CD4-positive, alpha-beta T cell (primary cell): ENCODE measurements at regions not wholly inside any gene's neighbourhood (a gene's known extent, or its start where the extent isn't known, plus 50 kb on each side); places are given as distances from the start of the nearest gene placed in this dataset.

Source experiments
- ATAC-seq: fragments of 200-7000 bp; cut with Tn5 transposase; one replicate; pipeline ENCODE4 v1.10.0; 2022; ENCODE audit warnings: mild to moderate bottlenecking; ENCODE audit not compliant: poor library complexity
- CTCF ChIA-PET: fragments of 350-600 bp; sonication (Branson Sonifier 250); formaldehyde crosslinking; loops from one replicate; lab custom pipeline; 2021; ENCODE audit warnings: antibody characterized with exemption, inconsistent platforms; lab: Charles Lee
- POLR2A ChIA-PET: fragments of 350-600 bp; sonication (Branson Sonifier 250); formaldehyde crosslinking; loops from one replicate; lab custom pipeline; 2021; ENCODE audit warnings: antibody characterized with exemption, inconsistent platforms; lab: Charles Lee
- DNase-seq, 14 experiments: peaks; one replicate each; pipeline ENCODE4 v3.0.0-alpha.2; 2013 to 2020; ENCODE audit warnings: mixed read lengths in 2 of 14
- H3K27ac ChIP-seq, 2 donors: one replicate each; pipeline versions ENCODE4 v1.5.1 to v1.7.0; 2013; ENCODE audit warnings: low read length in 2 of 2, low read depth in 1 of 2, mild to moderate bottlenecking in 1 of 2
- H3K27me3 ChIP-seq, 2 experiments: 1 replicate in 1 of 2; 2 replicates in 1 of 2; pipeline versions ENCODE4 v1.6.1 to v1.7.0; 2013; ENCODE audit warnings: low read length in 2 of 2, control low read depth in 1 of 2, mild to moderate bottlenecking in 1 of 2, moderate library complexity in 1 of 2; ENCODE audit not compliant: insufficient read depth in 2 of 2, control insufficient read depth in 1 of 2
- H3K36me3 ChIP-seq: one replicate; pipeline ENCODE4 v1.6.1; 2013; ENCODE audit warnings: low read length, control low read depth; ENCODE audit not compliant: insufficient read depth
- H3K4me1 ChIP-seq: one replicate; pipeline ENCODE4 v1.6.1; 2013; ENCODE audit warnings: low read length, control low read depth; ENCODE audit not compliant: insufficient read depth
- H3K4me3 ChIP-seq: one replicate; pipeline ENCODE4 v1.5.1; 2013; ENCODE audit warnings: mild to moderate bottlenecking, low read length, moderate library complexity
- H3K9me3 ChIP-seq, 2 experiments: 1 replicate in 1 of 2; 2 replicates in 1 of 2; pipeline versions ENCODE4 v1.6.1 to v1.7.0; 2013; ENCODE audit warnings: low read length in 2 of 2, mild to moderate bottlenecking in 2 of 2, control low read depth in 1 of 2, moderate library complexity in 1 of 2; ENCODE audit not compliant: control insufficient read depth in 1 of 2, insufficient read depth in 1 of 2
- H3K27ac Mint-ChIP-seq: one replicate; pipeline ENCODE4 v1.8.0; 2020; ENCODE audit warnings: mixed read lengths
- H3K27me3 Mint-ChIP-seq: one replicate; pipeline ENCODE4 v1.8.0; 2021; ENCODE audit warnings: mixed read lengths
- H3K36me3 Mint-ChIP-seq: one replicate; pipeline ENCODE4 v1.8.0; 2021; ENCODE audit warnings: low read depth, mixed read lengths
- H3K4me1 Mint-ChIP-seq: one replicate; pipeline ENCODE4 v1.8.0; 2021; ENCODE audit warnings: low read depth, mixed read lengths
- H3K4me3 Mint-ChIP-seq: one replicate; pipeline ENCODE4 v1.8.0; 2020; ENCODE audit warnings: mild to moderate bottlenecking, mixed read lengths
- H3K9me3 Mint-ChIP-seq: one replicate; pipeline ENCODE4 v1.8.0; 2020; ENCODE audit warnings: mixed read lengths
- CTCF ChIP-seq: fragments of 200-600 bp; IDR thresholded peaks from one replicate; pipeline ENCODE4 v1.8.0; 2022; ENCODE audit warnings: antibody characterized with exemption, mild to moderate bottlenecking
- intact Hi-C, 2 experiments: fragments of 100-400 bp; cut with DNase I in 1 of 2; cut with micrococcal nuclease in 1 of 2; formaldehyde crosslinking; loops; one replicate each; pipeline versions ENCODE4 v1.15.1 to v1.9.0; 2023 to 2025; cut with DNase I, micrococcal nuclease

DNA sequence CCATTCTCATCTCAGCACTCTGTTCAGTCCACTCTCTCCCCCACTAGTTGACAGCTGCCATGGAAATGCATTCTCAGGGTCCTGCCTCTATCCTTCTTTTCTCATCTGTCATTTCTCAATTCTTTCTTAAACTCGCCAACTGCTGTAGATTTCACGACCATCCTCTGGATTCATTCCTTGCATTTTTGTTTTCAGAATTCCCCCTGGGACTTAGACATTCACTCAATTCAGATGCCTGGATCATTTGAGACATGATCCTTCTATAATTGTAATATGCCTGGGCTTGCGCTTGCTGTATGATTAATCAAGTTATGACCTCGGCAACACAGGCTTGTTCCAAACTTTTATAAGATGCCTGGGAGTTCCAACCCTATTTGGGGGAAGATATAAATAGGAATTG is 104.5 kb downstream of the RAB11FIP2 start:
- ChIA-PET CTCF (no interaction called here), POLR2A (no interaction called here)
- no peak overlapping the region for H3K4me3 ChIP-seq
- DNase-seq (no peak), ATAC-seq (no peak)
- Mint-ChIP-seq H3K36me3 (no peaks in the 10 kb centered on the region), H3K27me3 (no peaks in the 10 kb centered on the region), H3K4me3 (no peak overlapping the region), H3K4me1 (no peaks in the 10 kb centered on the region), H3K9me3 (no peaks in the 10 kb centered on the region), H3K27ac (no peak overlapping the region)
- no peak for TF ChIP-seq CTCF
- no peaks in the 10 kb centered on the region for H3K27me3 ChIP-seq
- H3K4me1 ChIP-seq, result no peaks in the 10 kb centered on the region
- no peaks in the 10 kb centered on the region for H3K9me3 ChIP-seq
- no peaks in the 10 kb centered on the region for H3K36me3 ChIP-seq
- no peak overlapping the region for H3K27ac ChIP-seq
- intact Hi-C loops, result no loop called here

DNA sequence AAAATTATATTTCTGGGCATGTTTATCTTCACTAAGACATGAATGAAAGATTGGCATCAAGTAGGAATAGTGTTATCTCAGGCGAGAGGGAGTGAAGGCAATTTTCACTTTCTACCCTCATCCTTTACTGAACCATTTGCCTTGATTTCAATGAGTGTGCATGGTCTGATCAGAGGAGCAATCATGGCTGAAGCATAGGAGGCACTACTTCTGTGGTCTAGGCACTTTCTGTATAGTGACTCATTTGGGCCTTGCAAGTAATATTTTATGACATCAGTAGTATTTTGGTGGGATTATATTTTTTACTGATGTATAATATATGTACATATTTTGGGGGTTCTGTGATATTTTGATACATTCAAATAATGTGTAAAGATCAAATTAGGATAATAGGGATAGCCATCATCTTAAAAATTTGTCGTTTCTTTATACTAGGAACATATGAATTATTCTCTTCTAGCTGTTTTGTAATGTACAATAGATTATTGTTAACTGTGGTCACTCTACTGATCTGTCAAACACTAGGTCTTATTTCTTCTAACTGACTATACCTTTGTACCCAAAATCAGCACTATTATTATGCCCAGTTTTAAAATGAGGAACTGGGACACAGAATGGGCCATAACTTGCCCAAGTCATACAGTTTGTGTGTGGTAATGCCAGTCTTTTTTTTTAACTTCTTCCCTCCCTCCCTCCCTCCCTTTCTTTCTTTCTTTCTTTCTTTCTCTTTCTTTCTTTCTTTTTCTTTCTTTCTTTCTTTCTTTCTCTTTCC is 101.9 kb downstream of the RAB11FIP2 start:
- no peaks in the 10 kb centered on the region for H3K4me1 ChIP-seq
- H3K27me3 Mint-ChIP-seq, result peaks cover 4% of the 10 kb centered on the region
- ChIA-PET CTCF (interaction anchor here (0.7 kb wide), 1 partner anchor 538 kb away, joined by 3 read pairs; no protein-coding TSS in a partner anchor), POLR2A (no interaction called here)
- no peak for DNase-seq
- no peak overlapping the region for H3K27ac ChIP-seq
- no peaks in the 10 kb centered on the region for H3K36me3 Mint-ChIP-seq
- no peak overlapping the region for H3K27ac Mint-ChIP-seq
- no peak for TF ChIP-seq CTCF
- no peaks in the 10 kb centered on the region for H3K9me3 Mint-ChIP-seq
- no peak overlapping the region for H3K4me3 ChIP-seq
- no peaks in the 10 kb centered on the region for H3K27me3 ChIP-seq
- no peak overlapping the region for H3K4me3 Mint-ChIP-seq
- H3K4me1 Mint-ChIP-seq, result no peaks in the 10 kb centered on the region
- intact Hi-C loops, result no loop called here
- H3K9me3 ChIP-seq, result no peaks in the 10 kb centered on the region
- no peaks in the 10 kb centered on the region for H3K36me3 ChIP-seq
- no peak for ATAC-seq

- POLR2A ChIA-PET, result interaction anchor here (0.6 kb wide), 1 partner anchor 75 kb away, joined by 3 read pairs; no protein-coding TSS in a partner anchor
- Mint-ChIP-seq H3K27ac (no peak overlapping the region), H3K27me3 (peaks cover 10% of the 10 kb centered on the region), H3K4me3 (no peak overlapping the region), H3K36me3 (no peaks in the 10 kb centered on the region), H3K9me3 (no peaks in the 10 kb centered on the region), H3K4me1 (no peaks in the 10 kb centered on the region)
- TF ChIP-seq CTCF, result no peak
- intact Hi-C loops, result no loop called here
- no peaks in the 10 kb centered on the region for H3K36me3 ChIP-seq
- no peak overlapping the region for H3K4me3 ChIP-seq
- no peaks in the 10 kb centered on the region for H3K4me1 ChIP-seq
- no peaks in the 10 kb centered on the region for H3K9me3 ChIP-seq
- DNase-seq, result no peak
- H3K27me3 ChIP-seq, result peaks cover 0 to 4% of the 10 kb centered on the region in 2 experiments
- CTCF ChIA-PET, result interaction anchor here (0.7 kb wide), 1 partner anchor 539 kb away, joined by 3 read pairs; no protein-coding TSS in a partner anchor
- H3K27ac ChIP-seq, result no peak overlapping the region
- ATAC-seq, result no peak
These were observed 101.1 kb downstream of the RAB11FIP2 start for GRCh38 chr10:117945651-117946050.
